ENCODE measurements at regions not wholly inside any gene's neighbourhood (a gene's known extent, or its start where the extent isn't known, plus 50 kb on each side); places are given as distances from the start of the nearest gene placed in this dataset.

DNA sequence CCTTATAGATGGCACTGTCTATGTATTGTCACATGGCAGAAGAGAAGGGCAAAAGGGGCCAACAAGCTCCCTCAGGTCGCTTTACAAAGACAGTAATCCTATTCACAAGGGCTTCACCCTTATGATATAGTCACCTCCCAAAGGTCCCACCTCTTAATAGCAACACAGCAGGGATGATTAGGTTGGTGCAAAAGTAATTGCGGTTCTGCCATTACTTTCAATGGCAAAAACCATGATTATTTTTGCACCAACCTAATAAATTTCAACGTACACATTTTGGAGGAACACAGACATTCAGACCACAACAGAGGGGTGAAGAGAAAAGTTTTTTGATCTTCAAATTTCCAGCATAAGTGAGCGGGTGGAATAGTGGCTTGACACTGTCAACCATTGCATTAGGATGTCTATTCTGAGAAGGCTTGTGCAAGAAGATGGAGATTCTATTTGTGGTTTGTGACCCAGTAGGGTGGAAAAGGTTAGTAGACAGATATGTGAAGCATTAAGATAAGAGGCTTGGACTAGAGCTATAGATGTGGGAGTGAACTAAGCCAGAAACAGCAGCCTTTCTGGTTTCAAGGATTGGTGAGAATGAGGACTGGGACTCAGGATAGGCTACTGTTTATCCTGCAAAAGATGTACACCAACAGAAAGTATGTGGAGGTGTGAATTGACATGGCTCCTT is 75.5 kb upstream of the CPSF6 start:
- no peak for DNase-seq
- no peaks in the 10 kb centered on the region for H3K27me3 ChIP-seq (ENCODE audit: control insufficient read depth in 3 of 3, insufficient read depth in 3 of 3, low read length in 2 of 3)
- H3K4me3 ChIP-seq, result no peak overlapping the region
- no peaks in the 10 kb centered on the region for H3K4me1 ChIP-seq (ENCODE audit: control insufficient read depth in 5 of 5, insufficient read depth in 5 of 5, low read length in 5 of 5)
- TF ChIP-seq, protein P1, sequence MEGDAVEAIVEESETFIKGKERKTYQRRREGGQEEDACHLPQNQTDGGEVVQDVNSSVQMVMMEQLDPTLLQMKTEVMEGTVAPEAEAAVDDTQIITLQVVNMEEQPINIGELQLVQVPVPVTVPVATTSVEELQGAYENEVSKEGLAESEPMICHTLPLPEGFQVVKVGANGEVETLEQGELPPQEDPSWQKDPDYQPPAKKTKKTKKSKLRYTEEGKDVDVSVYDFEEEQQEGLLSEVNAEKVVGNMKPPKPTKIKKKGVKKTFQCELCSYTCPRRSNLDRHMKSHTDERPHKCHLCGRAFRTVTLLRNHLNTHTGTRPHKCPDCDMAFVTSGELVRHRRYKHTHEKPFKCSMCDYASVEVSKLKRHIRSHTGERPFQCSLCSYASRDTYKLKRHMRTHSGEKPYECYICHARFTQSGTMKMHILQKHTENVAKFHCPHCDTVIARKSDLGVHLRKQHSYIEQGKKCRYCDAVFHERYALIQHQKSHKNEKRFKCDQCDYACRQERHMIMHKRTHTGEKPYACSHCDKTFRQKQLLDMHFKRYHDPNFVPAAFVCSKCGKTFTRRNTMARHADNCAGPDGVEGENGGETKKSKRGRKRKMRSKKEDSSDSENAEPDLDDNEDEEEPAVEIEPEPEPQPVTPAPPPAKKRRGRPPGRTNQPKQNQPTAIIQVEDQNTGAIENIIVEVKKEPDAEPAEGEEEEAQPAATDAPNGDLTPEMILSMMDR (IDR thresholded peaks at IDR 0.05; ENCODE audit: control extremely low read depth, extremely low read depth), result no peak
- no peak overlapping the region for H3K27ac ChIP-seq (ENCODE audit: low read depth in 1 of 2, low read length in 1 of 2)
- no peaks in the 10 kb centered on the region for H3K9me3 ChIP-seq (ENCODE audit: control insufficient read depth in 4 of 4, insufficient read depth in 3 of 4, low read length in 3 of 4)
- ATAC-seq (ENCODE audit: insufficient read depth, low FRiP score), result no peak
- no peaks in the 10 kb centered on the region for H3K36me3 ChIP-seq (ENCODE audit: control insufficient read depth in 4 of 4, insufficient read depth in 4 of 4, low read length in 4 of 4)
- WGBS, 2 donors, result 88 to 92% methylated on average over 4 of the region's 4 CpGs
- no peak overlapping the region for H3K9ac ChIP-seq (ENCODE audit: insufficient read depth in 1 of 2, low read length in 2 of 2)

DNA sequence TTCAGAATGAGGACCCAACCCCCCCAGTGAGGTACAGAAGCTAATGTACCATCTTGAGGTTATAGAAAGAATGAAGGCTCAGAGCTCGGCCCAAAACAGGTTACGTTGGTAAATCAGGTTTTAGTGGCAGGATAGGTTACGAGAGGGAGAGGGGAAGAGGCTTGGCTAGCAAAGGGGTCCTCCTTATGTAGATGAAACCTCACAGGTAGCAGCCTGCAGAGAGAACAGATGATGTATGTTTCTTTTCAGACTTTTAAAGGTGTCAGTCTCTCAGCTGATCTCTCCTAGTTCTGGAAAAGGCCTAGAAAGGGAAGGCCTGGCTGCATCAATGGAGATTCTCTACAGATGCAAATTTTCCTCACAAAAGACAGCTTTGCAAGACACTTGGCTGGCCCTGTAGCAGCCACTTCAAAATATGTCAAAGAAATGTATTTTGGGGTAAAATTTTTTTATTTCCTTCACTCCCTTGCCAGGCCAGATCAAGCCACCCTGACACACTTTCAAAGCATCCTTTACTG is 71.7 kb upstream of the CPSF6 start:
- Histone ChIP-seq H3K27me3 (ENCODE audit: control insufficient read depth in 3 of 3, insufficient read depth in 3 of 3, low read length in 2 of 3) (no peaks in the 10 kb centered on the region), H3K9ac (ENCODE audit: insufficient read depth in 1 of 2, low read length in 2 of 2) (no peak overlapping the region), H3K36me3 (ENCODE audit: control insufficient read depth in 4 of 4, insufficient read depth in 4 of 4, low read length in 4 of 4) (no peaks in the 10 kb centered on the region), H3K9me3 (ENCODE audit: control insufficient read depth in 4 of 4, insufficient read depth in 3 of 4, low read length in 3 of 4) (no peaks in the 10 kb centered on the region), H3K4me3 (no peak overlapping the region), H3K27ac (ENCODE audit: low read depth in 1 of 2, low read length in 1 of 2) (no peak overlapping the region), H3K4me1 (ENCODE audit: control insufficient read depth in 5 of 5, insufficient read depth in 5 of 5, low read length in 5 of 5) (no peaks in the 10 kb centered on the region)
- ATAC-seq (ENCODE audit: insufficient read depth, low FRiP score) (no peak), DNase-seq (no peak)
- WGBS, 2 donors, result 83 to 95% methylated on average over 3 of the region's 3 CpGs
- TF ChIP-seq, protein P1 (IDR thresholded peaks at IDR 0.05; ENCODE audit: control extremely low read depth, extremely low read depth), result no peak

DNA sequence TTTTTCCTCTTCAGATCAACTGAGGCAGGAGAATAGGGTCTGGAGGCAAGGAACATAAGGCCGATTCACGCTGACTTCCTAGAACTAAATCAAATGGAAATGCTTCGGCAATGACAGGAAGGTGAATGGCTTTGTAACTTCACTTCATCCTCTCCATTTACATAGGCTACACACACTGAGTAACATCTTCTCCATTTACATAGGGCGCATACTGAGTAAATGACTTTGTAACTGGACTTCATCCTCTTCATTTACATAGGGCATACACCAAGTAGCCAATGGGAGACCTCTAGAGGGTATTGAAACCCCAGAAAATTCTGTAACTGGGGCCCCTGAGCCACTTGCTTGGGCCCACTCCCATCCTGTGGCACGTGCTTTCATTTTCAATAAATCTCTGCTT is 71.0 kb upstream of the CPSF6 start:
- H3K4me3 ChIP-seq, result no peak overlapping the region
- 93 to 96% methylated on average over 5 of the region's 5 CpGs for WGBS, 2 donors
- ATAC-seq (ENCODE audit: insufficient read depth, low FRiP score), result no peak
- H3K27me3 ChIP-seq (ENCODE audit: control insufficient read depth in 3 of 3, insufficient read depth in 3 of 3, low read length in 2 of 3), result no peaks in the 10 kb centered on the region
- TF ChIP-seq, protein P1 (IDR thresholded peaks at IDR 0.05; ENCODE audit: control extremely low read depth, extremely low read depth), result no peak
- DNase-seq, result no peak
- H3K36me3 ChIP-seq (ENCODE audit: control insufficient read depth in 4 of 4, insufficient read depth in 4 of 4, low read length in 4 of 4), result no peaks in the 10 kb centered on the region
- H3K9ac ChIP-seq (ENCODE audit: insufficient read depth in 1 of 2, low read length in 2 of 2), result no peak overlapping the region
- H3K27ac ChIP-seq (ENCODE audit: low read depth in 1 of 2, low read length in 1 of 2), result no peak overlapping the region
- no peaks in the 10 kb centered on the region for H3K9me3 ChIP-seq (ENCODE audit: control insufficient read depth in 4 of 4, insufficient read depth in 3 of 4, low read length in 3 of 4)
- peaks cover 0 to under 1% (median 0%) of the 10 kb centered on the region in 5 donors for H3K4me1 ChIP-seq (ENCODE audit: control insufficient read depth in 5 of 5, insufficient read depth in 5 of 5, low read length in 5 of 5)
